ENCODE measurements at regions not wholly inside any gene's neighbourhood (a gene's known extent, or its start where the extent isn't known, plus 50 kb on each side); places are given as distances from the start of the nearest gene placed in this dataset.
A peak's percentile ranks its signal among the peaks of the same experiment; 100 is the strongest.

GRCh38 chr15:31193291-31193690, 91.8 kb upstream of the TRPM1 start:
- TF ChIP-seq CTCF (IDR thresholded peaks at IDR 0.05) = no peak

- no peak for TF ChIP-seq CTCF (IDR thresholded peaks at IDR 0.05)
Measured at GRCh38 chr15:31195871-31196270, 94.3 kb upstream of the TRPM1 start.

GRCh38 chr15:31197497-31198414, 96.2 kb upstream of the TRPM1 start:
- TF ChIP-seq CTCF (IDR thresholded peaks at IDR 0.05) = peak; percentile 63

GRCh38 chr15:31200735-31201151, 99.2 kb upstream of the TRPM1 start:
- TF ChIP-seq CTCF (IDR thresholded peaks at IDR 0.05) = peak; percentile 37; the same call in 1 of the 2 replicates

GRCh38 chr15:31202953-31203352, 101.4 kb upstream of the TRPM1 start:
- no peak for TF ChIP-seq CTCF (IDR thresholded peaks at IDR 0.05)

GRCh38 chr15:31203999-31204398, 102.5 kb upstream of the TRPM1 start:
- TF ChIP-seq CTCF (IDR thresholded peaks at IDR 0.05) = no peak

GRCh38 chr15:31206386-31207181, 105.1 kb upstream of the TRPM1 start:
- no peak for TF ChIP-seq CTCF (IDR thresholded peaks at IDR 0.05)

Measured in LNCAP (cell line).